Ascending aorta (tissue), 2 donors: ENCODE measurements at regions not wholly inside any gene's neighbourhood (a gene's known extent, or its start where the extent isn't known, plus 50 kb on each side); places are given as distances from the start of the nearest gene placed in this dataset.
A peak's percentile ranks its signal among the peaks of the same experiment; 100 is the strongest.

Experiments used
- DNase-seq, 2 donors: peaks; one replicate each; pipeline ENCODE4 v3.0.0-alpha.2; 2019; ENCODE audit warnings: low spot score in 2 of 2
- H3K27ac ChIP-seq, 2 donors: fragments of 200-600 bp; sonication (generic); one replicate each; pipeline ENCODE4 v1.5.1; 2016 to 2017; ENCODE audit warnings: mild to moderate bottlenecking in 1 of 2
- H3K27me3 ChIP-seq: fragments of 200-600 bp; sonication (generic); one replicate; pipeline ENCODE4 v1.5.1; 2017
- H3K36me3 ChIP-seq, 2 donors: fragments of 200-600 bp; sonication (generic); one replicate each; pipeline ENCODE4 v1.5.1; 2016
- H3K4me1 ChIP-seq, 2 donors: fragments of 200-600 bp; sonication (generic); one replicate each; pipeline ENCODE4 v1.5.1; 2016 to 2017; ENCODE audit warnings: mild to moderate bottlenecking in 1 of 2
- H3K4me3 ChIP-seq, 2 donors: fragments of 200-600 bp; sonication (generic); one replicate each; pipeline ENCODE4 v1.5.1; 2016 to 2017; ENCODE audit warnings: mild to moderate bottlenecking in 1 of 2
- H3K9me3 ChIP-seq, 2 donors: fragments of 200-600 bp; sonication (generic); one replicate each; pipeline ENCODE4 v1.5.1; 2016
- intact Hi-C: fragments of 100-400 bp; cut with DNase I; formaldehyde crosslinking; loops from one replicate; pipeline ENCODE4 v1.15.1; 2023
- TF ChIP-seq, protein P1 (sequence below), 3 experiments: fragments of 200-600 bp in 2 of 3; fragments of 450-650 bp in 1 of 3; sonication (generic) in 2 of 3; IDR thresholded peaks; one replicate each; pipeline ENCODE4 v1.5.1; 2016 to 2019; ENCODE audit warnings: antibody characterized with exemption in 3 of 3, mild to moderate bottlenecking in 1 of 3, moderate library complexity in 1 of 3

DNA sequence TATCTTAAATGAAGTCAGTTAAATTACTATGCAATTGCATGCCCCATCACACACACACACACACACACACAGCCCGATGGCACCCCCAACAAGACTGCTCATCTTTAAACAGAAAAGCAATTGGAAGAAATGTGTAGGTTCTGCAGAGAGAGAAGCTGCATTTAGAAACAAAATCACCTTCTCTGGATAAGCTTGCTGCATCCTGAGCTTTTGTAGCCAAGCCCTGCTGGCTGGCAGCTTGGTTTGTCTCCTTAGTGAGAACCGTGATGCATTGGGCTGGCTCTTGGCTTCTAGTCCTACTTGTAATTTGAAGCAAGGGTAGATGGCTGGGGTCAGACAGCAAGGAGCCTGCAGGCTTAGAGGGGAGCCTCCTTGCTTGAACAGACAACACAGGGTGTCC is 153.8 kb downstream of the SOX9 start:
- Histone ChIP-seq H3K9me3 (no peaks in the 10 kb centered on the region), H3K27ac (no peak overlapping the region), H3K4me3 (no peak overlapping the region), H3K27me3 (no peaks in the 10 kb centered on the region), H3K4me1 (no peaks in the 10 kb centered on the region), H3K36me3 (no peaks in the 10 kb centered on the region)
- intact Hi-C loops: no loop called here
- no peak for DNase-seq
- TF ChIP-seq, protein P1, sequence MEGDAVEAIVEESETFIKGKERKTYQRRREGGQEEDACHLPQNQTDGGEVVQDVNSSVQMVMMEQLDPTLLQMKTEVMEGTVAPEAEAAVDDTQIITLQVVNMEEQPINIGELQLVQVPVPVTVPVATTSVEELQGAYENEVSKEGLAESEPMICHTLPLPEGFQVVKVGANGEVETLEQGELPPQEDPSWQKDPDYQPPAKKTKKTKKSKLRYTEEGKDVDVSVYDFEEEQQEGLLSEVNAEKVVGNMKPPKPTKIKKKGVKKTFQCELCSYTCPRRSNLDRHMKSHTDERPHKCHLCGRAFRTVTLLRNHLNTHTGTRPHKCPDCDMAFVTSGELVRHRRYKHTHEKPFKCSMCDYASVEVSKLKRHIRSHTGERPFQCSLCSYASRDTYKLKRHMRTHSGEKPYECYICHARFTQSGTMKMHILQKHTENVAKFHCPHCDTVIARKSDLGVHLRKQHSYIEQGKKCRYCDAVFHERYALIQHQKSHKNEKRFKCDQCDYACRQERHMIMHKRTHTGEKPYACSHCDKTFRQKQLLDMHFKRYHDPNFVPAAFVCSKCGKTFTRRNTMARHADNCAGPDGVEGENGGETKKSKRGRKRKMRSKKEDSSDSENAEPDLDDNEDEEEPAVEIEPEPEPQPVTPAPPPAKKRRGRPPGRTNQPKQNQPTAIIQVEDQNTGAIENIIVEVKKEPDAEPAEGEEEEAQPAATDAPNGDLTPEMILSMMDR (IDR thresholded peaks at IDR 0.05): no peak

- no peaks in the 10 kb centered on the region for H3K36me3 ChIP-seq
- no peak overlapping the region for H3K27ac ChIP-seq
- H3K27me3 ChIP-seq: no peaks in the 10 kb centered on the region
- intact Hi-C loops: no loop called here
- TF ChIP-seq, protein P1 (IDR thresholded peaks at IDR 0.05): no peak
- H3K4me1 ChIP-seq: no peaks in the 10 kb centered on the region
- H3K4me3 ChIP-seq: no peak overlapping the region
- no peaks in the 10 kb centered on the region for H3K9me3 ChIP-seq
- DNase-seq: no peak
Measured at GRCh38 chr17:72280881-72281280, 160.1 kb downstream of the SOX9 start.

- intact Hi-C loops: no loop called here
- DNase-seq: no peak
- Histone ChIP-seq H3K9me3 (no peaks in the 10 kb centered on the region), H3K4me1 (no peaks in the 10 kb centered on the region), H3K27ac (no peak overlapping the region), H3K27me3 (no peaks in the 10 kb centered on the region), H3K4me3 (no peak overlapping the region), H3K36me3 (no peaks in the 10 kb centered on the region)
- TF ChIP-seq, protein P1 (IDR thresholded peaks at IDR 0.05): no peak
Measured at GRCh38 chr17:72282439-72283029, 161.7 kb downstream of the SOX9 start.

- DNase-seq: no peak
- no peaks in the 10 kb centered on the region for H3K4me1 ChIP-seq
- intact Hi-C loops: no loop called here
- TF ChIP-seq, protein P1 (IDR thresholded peaks at IDR 0.05): no peak
- no peak overlapping the region for H3K4me3 ChIP-seq
- H3K36me3 ChIP-seq: no peaks in the 10 kb centered on the region
- no peaks in the 10 kb centered on the region for H3K27me3 ChIP-seq
- H3K27ac ChIP-seq: no peak overlapping the region
- no peaks in the 10 kb centered on the region for H3K9me3 ChIP-seq
Measured at GRCh38 chr17:72284806-72285205, 164.0 kb downstream of the SOX9 start.

DNA sequence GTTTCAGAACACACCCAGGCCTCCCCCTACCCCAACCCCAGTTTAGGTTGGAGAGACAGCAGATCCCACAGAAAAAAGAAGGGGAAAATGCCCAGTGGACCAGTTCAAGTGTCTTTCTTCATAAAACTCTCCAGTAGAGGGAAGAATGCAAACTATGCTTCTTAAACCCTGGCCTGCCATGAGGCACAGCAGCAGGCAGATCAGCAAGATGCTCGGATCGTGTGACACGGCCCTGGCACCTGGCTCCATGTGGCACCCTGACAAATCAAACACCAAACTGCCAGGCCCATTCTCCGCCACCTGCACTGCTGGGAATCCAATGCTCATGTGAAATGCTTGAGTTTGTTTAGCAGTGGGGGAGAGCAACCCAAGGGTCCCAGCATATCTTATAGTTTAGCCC is 166.8 kb downstream of the SOX9 start:
- Histone ChIP-seq H3K27me3 (no peaks in the 10 kb centered on the region), H3K4me1 (no peaks in the 10 kb centered on the region), H3K4me3 (no peak overlapping the region), H3K36me3 (no peaks in the 10 kb centered on the region), H3K9me3 (no peaks in the 10 kb centered on the region), H3K27ac (no peak overlapping the region)
- intact Hi-C loops: no loop called here
- peak in 1 of 2 donors; percentile 27 for DNase-seq
- TF ChIP-seq, protein P1 (IDR thresholded peaks at IDR 0.05): no peak

- intact Hi-C loops: no loop called here
- Histone ChIP-seq H3K27me3 (no peaks in the 10 kb centered on the region), H3K36me3 (no peaks in the 10 kb centered on the region), H3K27ac (no peak overlapping the region), H3K4me3 (no peak overlapping the region), H3K9me3 (no peaks in the 10 kb centered on the region), H3K4me1 (no peaks in the 10 kb centered on the region)
- no peak for DNase-seq
- TF ChIP-seq, protein P1 (IDR thresholded peaks at IDR 0.05): no peak
Measured at GRCh38 chr17:72294487-72294893, 173.7 kb downstream of the SOX9 start.
